ENCODE measurements at regions not wholly inside any gene's neighbourhood (a gene's known extent, or its start where the extent isn't known, plus 50 kb on each side); places are given as distances from the start of the nearest gene placed in this dataset.

DNA sequence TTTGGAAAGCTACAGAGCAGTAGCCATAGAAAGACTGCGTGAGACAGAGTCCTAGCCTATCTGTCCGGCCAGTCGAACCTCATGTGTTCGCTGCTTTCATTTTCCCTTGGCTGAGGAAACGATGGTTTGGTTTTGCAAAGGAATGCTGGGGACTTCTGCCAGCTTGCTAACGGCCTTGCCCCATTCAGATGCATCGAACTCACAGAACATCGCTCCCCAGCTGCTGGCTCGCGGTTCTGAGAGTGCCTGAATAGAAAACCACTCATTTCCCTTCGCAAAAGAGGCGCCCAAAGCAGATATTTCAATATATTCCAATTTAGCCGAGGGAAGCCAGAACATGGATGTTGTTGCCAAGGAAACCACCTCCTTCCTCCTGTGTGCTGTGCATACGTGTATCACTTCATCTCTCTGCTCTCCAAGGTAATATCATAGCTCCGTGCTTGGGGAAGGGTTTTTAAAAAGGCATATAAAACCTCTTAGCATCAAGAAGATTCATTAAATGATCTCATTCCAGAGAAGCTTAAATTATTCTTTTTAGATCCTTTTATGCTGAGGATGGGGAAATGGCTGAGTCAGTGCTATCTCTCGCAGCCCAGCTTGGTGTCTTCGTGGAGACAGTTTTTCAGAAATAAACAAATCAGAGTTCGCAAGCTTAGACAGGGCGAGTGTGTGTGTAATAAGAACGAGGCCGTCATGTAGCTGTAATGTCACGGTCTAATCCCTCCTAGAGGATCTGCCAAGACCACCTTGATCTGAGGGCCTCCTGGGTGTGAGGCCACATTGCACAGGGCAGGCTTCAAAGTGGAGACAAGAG is 215.2 kb downstream of the RPS24 start:
- DNase-seq (ENCODE audit: low read depth): no peak

DNA sequence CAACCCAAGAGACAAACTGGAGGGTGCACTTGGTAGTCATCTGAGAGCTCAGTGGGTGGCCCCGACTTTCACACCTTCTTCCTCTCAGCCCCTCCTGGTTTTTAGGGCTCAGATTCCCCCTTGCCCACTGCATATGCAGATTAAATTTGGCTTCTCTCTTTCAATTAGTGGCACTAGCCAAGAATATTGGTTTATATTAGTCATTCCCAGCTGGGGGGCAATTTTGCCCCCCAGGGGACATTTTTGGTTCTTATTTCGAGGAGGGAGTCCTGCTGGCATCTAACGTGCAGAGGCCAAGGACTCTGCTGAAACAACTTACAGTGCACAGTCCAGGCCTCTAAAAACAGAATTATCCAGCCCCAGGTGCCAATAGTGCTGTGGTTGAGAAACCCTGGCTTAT is 216.0 kb downstream of the RPS24 start:
- DNase-seq (ENCODE audit: low read depth): no peak

DNA sequence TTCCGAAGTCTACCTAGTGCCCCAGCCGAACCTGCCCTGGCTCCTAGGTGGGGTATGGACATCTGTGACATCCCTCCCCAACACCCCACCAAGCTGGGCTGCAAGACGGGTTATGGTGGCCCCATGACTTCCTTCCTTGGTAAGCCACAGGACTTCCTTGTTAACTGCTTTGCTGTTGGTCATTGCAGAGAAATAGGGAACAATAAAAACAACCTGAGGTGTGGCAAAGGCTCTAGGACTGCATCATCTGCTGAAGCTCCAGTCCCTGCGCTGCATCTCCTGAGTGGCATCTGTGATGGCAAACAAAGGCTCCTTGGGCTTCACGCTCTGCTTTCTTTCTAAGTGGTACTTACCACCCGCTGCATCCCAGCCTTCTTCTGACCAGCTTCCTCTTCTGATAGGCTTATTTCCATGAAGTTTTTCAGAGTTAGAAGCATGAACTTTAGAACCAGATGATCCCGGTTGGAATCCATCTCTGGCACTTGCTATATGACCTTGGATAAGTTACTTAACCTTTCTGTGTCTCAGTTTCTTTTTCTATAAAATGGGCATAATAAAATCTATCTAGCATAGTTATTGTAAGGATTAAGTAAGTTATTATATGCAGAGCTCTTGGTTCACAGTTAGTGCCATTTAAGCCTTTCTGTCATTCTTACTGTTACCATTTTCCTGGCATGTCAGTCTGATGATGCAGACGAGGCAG is 216.8 kb downstream of the RPS24 start:
- DNase-seq (ENCODE audit: low read depth): no peak

DNA sequence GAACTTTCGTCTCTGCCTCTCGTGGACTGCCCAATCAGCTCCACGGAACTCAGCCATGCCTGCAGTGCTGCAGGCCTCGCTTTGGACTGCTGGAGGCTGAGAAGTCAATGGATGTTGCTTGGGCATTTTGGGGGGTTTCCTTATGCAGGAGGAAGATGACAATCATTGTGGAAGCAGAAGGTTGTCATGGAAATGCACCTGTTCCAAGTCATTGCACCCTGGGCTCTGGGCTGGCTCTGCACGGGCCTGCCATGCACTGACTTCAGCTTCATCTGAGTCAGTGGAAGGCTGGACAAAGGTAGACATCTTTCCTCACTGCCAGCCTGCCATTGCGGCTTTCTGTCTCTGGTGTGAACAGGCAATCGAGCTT is 217.3 kb downstream of the RPS24 start:
- no peak for DNase-seq (ENCODE audit: low read depth)

DNA sequence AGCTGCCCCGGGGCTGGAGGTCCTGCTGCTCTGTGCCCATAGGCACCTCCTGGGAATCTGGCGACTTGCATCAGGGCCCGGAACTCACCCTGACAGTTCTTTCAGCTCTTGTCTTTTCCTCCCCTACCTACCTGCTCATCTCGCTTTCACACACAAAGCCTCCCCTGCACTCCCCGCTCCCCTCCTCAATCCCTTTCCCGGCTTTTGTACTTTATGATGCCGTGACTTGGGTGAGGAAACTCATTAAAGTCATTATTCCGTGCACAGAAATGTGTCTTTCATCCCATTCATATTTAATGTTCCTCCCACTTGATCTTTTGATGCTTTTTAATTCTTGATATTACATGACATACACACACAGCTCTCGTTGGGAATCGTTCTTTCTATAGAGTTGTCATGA is 218.6 kb downstream of the RPS24 start:
- DNase-seq (ENCODE audit: low read depth): no peak

DNA sequence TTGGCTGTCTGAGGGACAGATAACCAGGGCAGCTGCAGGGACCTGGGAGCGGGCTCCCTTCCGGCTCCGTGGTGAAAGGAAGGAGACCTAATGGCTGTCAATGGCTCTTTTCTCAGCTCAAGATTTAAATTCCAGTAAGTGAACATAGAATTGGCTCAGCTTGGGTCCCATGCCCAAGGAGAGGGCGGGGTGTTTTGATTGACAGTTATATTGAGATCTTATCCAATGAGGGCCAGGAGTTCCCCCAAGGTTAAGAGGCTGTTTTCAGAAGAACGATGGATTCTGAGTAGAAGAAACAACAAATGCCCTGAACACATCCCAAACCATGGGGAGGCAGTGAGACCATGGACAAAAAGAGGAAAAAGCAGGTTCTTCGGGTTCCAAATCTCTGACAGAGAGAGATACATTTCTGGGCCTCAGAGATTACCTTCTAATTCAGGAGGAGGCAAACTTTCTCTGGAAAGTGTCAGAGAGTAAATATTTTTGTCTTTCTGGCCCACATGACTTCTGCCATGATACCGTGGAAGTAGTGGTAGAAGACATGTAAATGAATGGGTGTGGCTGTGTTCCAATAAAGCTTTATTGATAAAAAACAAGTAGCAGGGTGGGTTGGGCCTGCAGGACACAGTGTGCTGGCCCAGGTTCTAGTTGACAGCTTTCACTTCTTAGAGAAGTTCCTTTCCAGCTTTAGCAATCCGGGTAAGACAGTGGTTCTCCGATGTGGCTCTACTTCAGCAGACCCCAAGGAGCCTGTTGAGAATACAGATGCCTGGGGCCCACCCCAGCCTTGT is 219.6 kb downstream of the RPS24 start:
- no peak for DNase-seq (ENCODE audit: low read depth)

DNA sequence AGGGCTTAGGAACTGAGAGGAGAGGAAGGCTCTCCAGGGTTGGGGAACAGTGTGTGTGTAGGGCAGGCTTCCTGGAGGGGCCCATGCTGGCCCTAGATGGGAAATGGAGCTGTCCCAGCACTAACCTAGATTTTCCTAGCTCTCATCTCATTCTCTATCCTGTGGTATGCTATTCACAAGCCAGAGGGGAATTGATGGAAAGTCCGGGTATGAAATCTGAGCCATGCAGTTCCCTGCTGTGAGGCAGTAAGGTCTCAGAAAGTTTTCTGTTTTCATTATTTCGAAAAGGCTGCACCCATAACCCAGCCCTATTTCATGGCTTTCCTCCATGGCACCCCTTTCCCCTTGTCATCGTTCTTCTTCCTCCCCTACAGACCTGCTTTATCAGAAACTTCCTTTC is 220.3 kb downstream of the RPS24 start:
- no peak for DNase-seq (ENCODE audit: low read depth)

DNA sequence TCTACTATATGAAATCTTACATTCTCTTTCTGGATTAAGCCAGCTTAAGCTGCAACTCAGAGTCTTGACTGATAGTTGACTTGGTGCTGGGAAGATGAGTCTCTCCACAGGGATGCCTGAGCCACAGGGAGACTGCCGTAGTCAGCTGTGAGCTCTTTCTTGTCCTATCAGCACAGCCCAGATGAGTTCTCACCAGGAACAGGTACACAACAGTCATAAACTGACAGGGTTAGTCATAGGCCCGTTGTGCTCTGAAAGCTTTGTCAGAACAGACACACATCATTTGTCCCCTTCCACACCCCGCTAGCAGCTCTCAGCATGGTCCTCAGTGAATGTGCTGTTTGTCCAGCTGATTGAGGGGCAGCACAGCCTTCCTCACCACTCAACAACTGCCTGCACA is 221.6 kb downstream of the RPS24 start:
- DNase-seq (ENCODE audit: low read depth): no peak

DNA sequence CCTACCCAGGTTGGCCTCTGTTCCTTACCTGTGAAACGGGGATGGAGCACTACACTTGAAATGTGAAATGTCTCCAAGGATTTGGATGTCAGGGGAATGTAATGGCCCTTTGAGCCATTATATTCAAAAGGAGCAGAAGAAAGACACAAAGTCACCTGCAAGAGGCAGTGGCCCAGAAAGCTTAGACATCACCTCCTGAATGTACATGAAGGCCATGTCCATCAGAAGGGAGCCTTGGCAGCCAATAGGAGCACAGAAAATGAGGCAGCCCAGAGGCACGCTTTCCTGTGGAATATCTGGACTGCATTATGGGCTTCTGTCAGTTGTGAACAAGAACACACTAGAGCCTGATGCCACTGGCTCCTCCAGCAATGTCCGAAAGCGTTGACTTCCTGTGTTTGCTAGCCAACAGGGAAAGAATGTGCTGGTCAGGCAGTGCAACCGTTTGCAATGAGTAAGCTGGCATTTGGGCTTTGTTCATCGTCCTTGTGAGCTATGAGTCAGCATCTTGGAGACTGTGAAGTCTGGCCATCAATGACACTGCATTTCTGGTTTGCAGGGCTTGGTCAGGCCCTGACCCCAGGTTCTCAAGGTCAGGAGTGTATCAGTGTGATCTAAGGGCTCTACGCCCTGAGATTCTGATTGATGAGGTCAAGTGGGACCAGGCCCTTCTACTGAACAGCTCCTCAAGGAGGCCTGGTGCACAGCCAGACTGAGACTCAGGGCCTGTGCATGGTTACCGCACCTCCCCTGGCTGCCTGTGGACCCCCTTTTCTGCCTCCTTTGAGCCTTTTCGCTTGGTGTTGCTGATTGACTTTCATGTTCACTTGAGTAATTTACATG is 222.4 kb downstream of the RPS24 start:
- no peak for DNase-seq (ENCODE audit: low read depth)

DNA sequence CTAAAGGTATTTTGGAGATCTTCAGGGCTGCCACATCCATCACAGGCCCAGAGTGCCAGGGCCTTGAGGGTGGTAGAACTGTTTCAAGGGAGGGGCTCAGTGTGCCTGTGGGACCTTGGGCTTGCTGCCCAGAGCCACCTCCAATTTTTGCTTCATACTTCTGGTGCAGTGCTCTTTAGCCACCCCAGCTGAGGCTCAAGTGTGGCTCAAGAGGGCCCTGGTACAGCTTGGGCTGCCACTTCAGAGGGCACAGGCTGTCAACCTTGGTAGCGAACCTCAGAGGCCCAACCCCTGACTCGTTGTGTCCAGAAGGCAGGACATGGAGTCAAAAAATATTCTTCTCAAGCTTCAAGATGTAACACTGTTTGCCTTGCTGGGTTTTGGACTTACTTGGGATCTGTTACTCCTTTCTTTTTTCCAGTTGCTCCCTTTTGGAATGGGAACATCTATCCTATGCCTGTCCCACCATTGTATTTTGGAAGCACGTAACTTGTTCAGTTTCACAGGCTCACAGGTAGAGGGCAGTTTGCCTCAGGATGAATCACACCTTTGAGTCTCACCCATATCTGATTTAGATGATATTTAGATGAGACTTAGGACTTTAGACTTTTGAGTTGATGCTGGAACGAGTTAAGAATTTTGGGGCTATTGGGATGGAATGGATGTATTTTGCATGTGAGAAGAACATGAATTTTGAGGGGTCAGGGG is 224.8 kb downstream of the RPS24 start:
- DNase-seq (ENCODE audit: low read depth): no peak

DNA sequence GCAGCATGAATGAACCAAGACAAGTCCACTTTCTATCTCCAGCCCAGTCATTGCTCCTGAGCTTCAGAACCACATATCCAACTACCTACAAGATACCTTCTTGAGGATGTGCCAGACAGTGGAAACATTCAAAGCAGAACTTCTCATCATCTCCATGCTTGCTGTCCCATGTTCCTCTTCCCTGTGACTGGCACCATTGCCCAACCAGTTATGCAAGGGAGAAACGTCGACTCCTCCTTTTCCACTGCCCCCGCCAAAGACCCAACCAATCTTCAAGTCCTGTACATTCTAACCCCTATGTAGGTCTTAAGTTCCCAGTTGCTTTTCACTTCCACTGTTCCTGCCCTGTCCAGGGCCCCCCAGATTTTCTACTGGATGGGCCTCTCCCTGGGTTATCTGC is 225.7 kb downstream of the RPS24 start:
- no peak for DNase-seq (ENCODE audit: low read depth)

DNA sequence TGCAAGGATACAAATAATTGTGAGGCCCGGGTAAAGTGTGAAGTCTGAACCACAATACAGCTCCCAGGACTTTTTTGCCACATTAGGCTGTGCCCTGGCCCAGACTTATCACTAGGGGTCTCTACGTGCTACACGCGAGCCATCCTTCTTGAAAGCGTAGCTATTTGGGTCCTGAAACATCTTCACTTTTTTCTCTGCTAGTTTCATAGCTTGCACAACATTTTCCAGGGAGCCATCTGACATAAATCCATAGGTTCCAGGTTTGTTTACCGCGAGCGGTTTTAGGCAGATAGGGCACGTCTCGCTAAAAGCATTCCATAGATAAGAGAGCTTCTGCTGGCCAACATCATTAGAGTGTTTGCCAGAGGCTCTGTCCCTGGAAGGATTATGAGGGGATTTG is 226.5 kb downstream of the RPS24 start:
- no peak for DNase-seq (ENCODE audit: low read depth)

DNA sequence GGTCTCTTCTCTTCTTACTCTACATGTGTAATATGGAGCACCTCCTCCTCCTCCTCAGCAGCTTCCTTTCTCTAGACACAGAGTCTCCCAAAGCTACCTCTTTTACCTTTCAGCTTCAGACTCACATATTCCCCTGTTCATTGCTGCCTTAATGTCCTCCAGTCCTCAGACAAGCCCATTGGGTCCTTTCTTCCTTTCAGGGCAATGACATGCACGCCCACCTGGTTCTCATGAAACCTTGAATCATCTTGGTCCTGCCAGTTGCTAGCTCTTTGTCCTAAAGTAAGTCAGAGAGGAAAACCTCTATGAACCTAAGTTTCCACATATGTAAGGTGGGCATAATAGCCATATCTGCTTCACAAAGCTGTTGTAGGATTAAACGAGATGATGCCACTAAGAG is 227.0 kb downstream of the RPS24 start:
- DNase-seq (ENCODE audit: low read depth): no peak

DNA sequence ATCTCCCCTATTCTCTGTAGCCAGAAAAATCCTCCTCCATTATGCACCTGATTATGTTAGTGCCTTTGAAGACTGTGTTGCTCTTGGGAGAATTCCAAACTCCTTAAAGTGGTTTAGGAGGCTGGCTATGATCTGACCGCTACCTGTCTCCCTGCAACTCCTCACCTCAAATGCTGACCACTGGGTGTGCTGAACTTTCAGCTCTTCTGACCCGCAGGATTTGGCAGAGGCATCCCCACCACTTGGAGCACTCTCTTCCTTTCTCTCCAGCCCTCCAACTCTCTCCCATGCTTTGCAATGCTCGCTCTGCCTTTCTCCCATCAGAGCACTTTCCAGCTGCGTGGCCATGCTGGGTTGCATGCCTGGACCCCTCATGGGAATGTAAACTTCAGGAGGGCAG is 227.6 kb downstream of the RPS24 start:
- DNase-seq (ENCODE audit: low read depth): no peak

DNA sequence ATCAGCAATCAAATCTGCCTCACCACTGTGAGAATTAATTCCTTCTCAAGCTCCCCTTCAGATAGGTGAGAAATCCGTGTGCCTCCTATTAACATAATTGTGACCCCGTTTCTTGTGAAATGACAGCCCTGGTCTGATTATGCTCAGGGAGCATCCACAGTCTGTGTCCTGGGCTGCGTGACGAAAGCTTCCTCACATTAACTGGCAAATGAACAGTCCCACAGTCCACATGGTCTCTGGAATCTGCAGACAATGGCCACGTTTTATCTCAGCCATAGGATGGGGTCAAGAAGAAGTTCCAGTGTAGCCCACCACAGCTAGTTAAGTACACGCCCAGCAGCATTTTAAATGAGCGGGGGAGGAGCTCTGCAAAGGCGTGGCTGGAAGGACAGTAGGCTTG is 229.2 kb downstream of the RPS24 start:
- no peak for DNase-seq (ENCODE audit: low read depth)

DNA sequence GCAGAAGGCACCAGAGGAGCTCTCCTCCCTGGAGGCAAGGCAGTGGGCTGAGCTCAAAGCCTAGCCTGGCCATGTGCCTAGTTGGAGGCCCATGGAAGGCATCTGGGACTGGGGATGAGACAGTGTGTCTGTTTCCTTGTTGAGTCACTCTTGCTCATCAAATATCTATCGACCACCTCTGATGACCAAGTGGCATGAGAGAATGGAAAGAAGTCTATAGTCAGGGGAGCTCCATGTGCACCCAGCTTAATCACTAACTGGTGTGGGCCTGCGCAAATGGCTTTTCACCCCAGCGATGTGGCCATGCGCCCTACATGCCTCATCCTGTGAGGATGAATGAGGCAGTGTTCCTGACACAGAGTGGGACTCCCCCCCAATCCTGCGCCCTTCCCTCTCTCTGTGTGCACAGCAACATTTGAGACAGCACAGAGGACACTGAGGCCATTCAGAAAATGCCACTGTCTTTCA is 229.9 kb downstream of the RPS24 start:
- no peak for DNase-seq (ENCODE audit: low read depth)

DNA sequence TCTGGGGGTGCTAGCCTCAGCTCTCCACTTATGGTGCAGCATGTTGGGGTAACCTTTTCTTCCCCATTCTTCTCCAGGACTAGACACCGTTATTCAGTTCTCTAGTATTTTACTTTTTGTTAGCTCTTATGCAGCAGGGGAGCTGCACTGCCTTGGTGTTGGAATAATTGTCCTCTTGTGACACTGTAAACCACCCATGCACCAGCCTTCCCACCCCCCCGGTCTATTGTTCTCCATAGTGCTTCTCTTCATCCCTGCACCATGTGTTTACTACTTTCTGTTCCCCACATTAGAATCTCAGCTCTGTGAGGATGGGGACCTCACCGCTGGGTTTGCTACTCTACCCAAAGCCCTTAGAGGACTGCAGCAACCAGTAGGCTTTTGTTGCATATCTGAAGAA is 230.7 kb downstream of the RPS24 start:
- DNase-seq (ENCODE audit: low read depth): no peak

DNA sequence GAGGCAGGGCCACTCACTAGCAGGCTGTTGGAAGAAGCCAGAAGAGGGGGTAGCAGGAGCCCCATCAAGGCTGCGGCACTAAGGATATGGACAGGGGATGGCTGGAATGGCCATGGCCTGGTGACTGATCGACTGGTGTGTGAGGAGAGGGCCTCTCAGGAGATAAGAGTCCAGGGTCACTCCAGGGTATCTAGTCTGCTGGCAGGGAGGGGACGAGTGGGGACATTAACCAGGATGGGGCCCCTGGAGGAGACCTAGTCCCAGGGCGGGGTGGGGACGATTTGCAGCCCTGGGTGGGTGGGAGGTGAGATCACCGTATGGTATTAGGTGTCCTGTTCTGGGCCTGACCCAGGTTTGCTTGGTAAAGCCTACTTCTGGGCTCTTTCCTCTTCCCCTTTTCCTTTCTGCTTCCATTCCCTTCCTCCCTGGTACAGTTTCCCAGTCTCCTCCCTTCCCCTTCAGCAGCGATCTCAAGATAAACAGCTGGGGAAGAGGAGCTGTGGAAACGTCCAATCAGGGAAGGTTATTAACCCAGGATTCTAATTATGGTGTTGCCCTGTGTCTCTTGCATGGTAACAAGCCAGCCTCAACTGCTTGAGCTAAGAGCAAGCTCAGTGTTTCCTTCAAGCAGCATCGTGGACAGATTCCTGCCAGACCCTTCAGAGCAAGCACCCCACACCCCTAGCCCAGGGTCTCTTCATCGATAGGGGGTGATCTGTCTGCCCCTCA is 233.2 kb downstream of the RPS24 start:
- DNase-seq (ENCODE audit: low read depth): no peak

DNA sequence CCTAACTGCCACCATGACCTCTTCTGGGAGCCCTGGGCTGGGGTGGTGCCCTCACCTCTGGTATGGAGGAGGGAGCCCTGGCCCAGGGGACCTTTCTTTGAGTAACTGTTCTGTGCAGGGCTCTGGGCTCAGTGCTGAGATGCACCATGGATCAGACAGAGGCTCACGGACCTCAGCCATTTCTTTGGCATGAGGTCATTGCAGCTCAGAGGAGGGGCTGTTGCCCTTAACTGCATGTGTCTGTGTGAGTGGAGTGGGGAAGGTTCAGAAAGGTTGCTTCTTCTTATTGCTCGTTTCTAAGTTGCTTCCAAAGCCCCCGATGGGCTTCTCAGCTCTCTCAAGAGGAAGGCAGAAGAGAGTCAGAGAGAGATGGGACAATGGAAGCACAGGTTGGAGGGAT is 233.9 kb downstream of the RPS24 start:
- no peak for DNase-seq (ENCODE audit: low read depth)

DNA sequence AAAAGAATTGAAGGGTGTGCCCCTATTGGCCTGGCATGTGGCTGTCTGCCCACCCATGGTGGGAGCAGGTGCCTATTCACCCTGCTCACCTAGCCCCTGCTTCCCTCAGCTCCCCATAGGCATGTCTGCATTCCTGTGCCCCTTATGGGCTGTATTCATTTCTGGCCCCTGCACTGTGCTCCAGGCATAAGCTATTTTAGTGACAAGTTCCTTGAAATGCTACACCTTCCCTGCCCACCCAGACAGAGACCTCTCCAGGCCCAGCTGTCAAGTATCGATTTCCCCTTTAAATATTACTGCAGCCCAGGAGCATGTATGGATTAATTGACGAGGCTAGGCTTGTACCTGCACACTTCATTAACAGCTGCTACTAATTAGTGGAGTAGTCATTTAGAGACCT is 235.4 kb downstream of the RPS24 start:
- DNase-seq (ENCODE audit: low read depth): no peak

DNA sequence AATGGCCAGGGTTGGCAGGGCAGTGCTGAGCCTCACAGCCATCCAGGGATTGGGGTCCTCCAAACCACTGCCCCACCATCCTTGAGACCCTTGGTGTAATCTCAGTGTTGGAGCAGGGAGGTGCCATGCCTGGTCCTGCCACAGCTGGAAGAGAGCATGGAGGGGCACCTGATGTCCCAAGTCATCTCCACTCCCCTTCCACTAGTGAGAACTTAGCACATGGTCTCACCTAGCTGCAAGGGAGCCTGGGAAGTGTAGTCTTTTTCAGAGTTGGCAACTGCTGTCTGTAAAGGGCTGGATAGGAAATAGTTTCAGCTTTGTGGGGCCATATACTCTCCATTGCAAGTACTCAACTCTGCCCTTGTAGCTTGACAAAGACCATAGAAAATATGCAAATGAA is 238.7 kb downstream of the RPS24 start:
- DNase-seq (ENCODE audit: low read depth): no peak

Measured in activated T-cell treated with anti-CD3 and anti-CD28 coated beads for 48 hours (primary cell).